ENCODE measurements at regions not wholly inside any gene's neighbourhood (a gene's known extent, or its start where the extent isn't known, plus 50 kb on each side); places are given as distances from the start of the nearest gene placed in this dataset.

- TF ChIP-seq CTCF (IDR thresholded peaks at IDR 0.05; ENCODE audit: low read depth, low read length), result no peak
- in situ Hi-C loops (cut with HindIII; ENCODE audit: low sequenced_read_pairs), result no loop called here
- peak; percentile 12 for DNase-seq (ENCODE audit: low read depth, low spot score)
- no peak overlapping the region for H3K4me3 ChIP-seq (ENCODE audit: low read depth, low read length)
Measured at GRCh38 chr3:178907081-178907480, 164.5 kb downstream of the ZMAT3 start.

- no peak overlapping the region for H3K4me3 ChIP-seq (ENCODE audit: low read depth, low read length)
- in situ Hi-C loops (cut with HindIII; ENCODE audit: low sequenced_read_pairs), result no loop called here
- DNase-seq (ENCODE audit: low read depth, low spot score), result no peak
- no peak for TF ChIP-seq CTCF (IDR thresholded peaks at IDR 0.05; ENCODE audit: low read depth, low read length)
Measured at GRCh38 chr3:178901204-178901603, 170.4 kb downstream of the ZMAT3 start.

GRCh38 chr3:178900029-178900646 lies 171.5 kb downstream of the ZMAT3 start:
- TF ChIP-seq CTCF (IDR thresholded peaks at IDR 0.05; ENCODE audit: low read depth, low read length), result no peak
- H3K4me3 ChIP-seq (ENCODE audit: low read depth, low read length), result no peak overlapping the region
- in situ Hi-C loops (cut with HindIII; ENCODE audit: low sequenced_read_pairs), result no loop called here
- no peak for DNase-seq (ENCODE audit: low read depth, low spot score)

- H3K4me3 ChIP-seq (ENCODE audit: low read depth, low read length), result no peak overlapping the region
- no peak for TF ChIP-seq CTCF (IDR thresholded peaks at IDR 0.05; ENCODE audit: low read depth, low read length)
- in situ Hi-C loops (cut with HindIII; ENCODE audit: low sequenced_read_pairs), result no loop called here
Measured at GRCh38 chr3:178895178-178895789, 176.3 kb downstream of the ZMAT3 start.

More at GRCh38 chr3:178895178-178895789, 176.3 kb downstream of the ZMAT3 start:
- no peak for DNase-seq (ENCODE audit: low read depth, low spot score)
